ENCODE measurements at regions not wholly inside any gene's neighbourhood (a gene's known extent, or its start where the extent isn't known, plus 50 kb on each side); places are given as distances from the start of the nearest gene placed in this dataset.

DNA sequence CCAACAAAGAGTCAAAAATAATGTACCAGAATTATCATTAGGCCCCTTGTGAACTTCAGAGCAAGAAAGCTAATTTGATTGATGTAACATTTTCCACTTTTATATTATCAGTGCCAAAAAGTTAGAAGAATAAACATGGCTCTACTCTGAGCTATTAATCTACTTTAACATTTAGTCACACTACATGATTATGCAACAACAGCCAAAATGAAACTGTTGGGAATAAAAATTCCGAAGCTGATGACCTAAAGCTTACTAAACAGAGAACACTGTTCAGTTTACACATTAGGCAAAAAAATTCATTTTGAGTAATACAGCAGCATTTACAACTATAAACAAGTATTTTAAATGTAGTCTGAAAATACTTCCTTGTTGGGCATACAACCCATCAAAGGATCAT, 1134.1 kb downstream of the EPHA3 start:
- TF ChIP-seq CTCF (conservative IDR thresholded peaks at IDR 0.05) (no peak), EZH2 (IDR thresholded peaks at IDR 0.05; ENCODE audit: low read depth) (no peak)
